A549 (cell line): ENCODE measurements at regions not wholly inside any gene's neighbourhood (a gene's known extent, or its start where the extent isn't known, plus 50 kb on each side); places are given as distances from the start of the nearest gene placed in this dataset.
A peak's percentile ranks its signal among the peaks of the same experiment; 100 is the strongest.

Experiments used
- ATAC-seq, 2 experiments: fragments of 200-7000 bp in 1 of 2; fragments of >200 bp in 1 of 2; cut with Nextera tagmentation in 1 of 2; cut with Tn5 transposase in 1 of 2; 3 replicates each; pipeline versions ENCODE4 v1.8.0 to v1.9.1; 2018 to 2020; ENCODE audit warnings: mild to moderate bottlenecking in 1 of 2, moderate library complexity in 1 of 2
- CTCF ChIA-PET: fragments of 300-600 bp; sonication (Branson Sonifier 250); formaldehyde crosslinking; extraction: SDS; loops from one replicate; lab custom pipeline; 2021; ENCODE audit warnings: antibody characterized with exemption, inconsistent platforms; lab: Yijun Ruan, JAX
- POLR2A ChIA-PET: fragments of 350-600 bp; formaldehyde crosslinking; extraction: SDS; loops from one replicate; lab custom pipeline; 2021; ENCODE audit warnings: antibody characterized with exemption, inconsistent platforms; lab: Yijun Ruan, JAX
- DNase-seq, 2 experiments: peaks; one replicate each; pipeline versions ENCODE4 v3.0.0 to v3.0.0-alpha.2; 2011 to 2016; ENCODE audit warnings: low read depth in 1 of 2, low spot score in 1 of 2
- FAIRE-seq: peaks from 2 replicates; lab custom pipeline; 2011; peaks lifted over from hg19 to GRCh38; lab: Jason Lieb, UNC
- H3K27ac ChIP-seq, 2 experiments: fragments of >200 bp; sonication (Bioruptor Twin); formaldehyde crosslinking; 3 replicates each; pipeline ENCODE4 v1.5.1; 2016 to 2017
- H3K4me1 ChIP-seq: fragments of >200 bp; sonication (Bioruptor Twin); formaldehyde crosslinking; 3 replicates; pipeline ENCODE4 v1.6.1; 2016
- H3K4me2 ChIP-seq: fragments of >200 bp; sonication (Bioruptor Twin); formaldehyde crosslinking; 3 replicates; pipeline ENCODE4 v1.6.1; 2016
- H3K4me3 ChIP-seq: fragments of >200 bp; sonication (Bioruptor Twin); formaldehyde crosslinking; 3 replicates; pipeline ENCODE4 v1.5.1; 2016
- H3K9me3 ChIP-seq: fragments of >200 bp; sonication (Bioruptor Twin); formaldehyde crosslinking; 3 replicates; pipeline ENCODE4 v1.6.1; 2016
- ATOH8 ChIP-seq: fragments of 250-450 bp; sonication (Bioruptor Pico); IDR thresholded peaks from 2 replicates; pipeline ENCODE4 v1.5.0; 2020; ENCODE audit warnings: low read depth, mild to moderate bottlenecking, moderate library complexity
- BHLHE40 ChIP-seq: IDR thresholded peaks from 2 replicates; pipeline ENCODE4 v1.6.1; 2012; ENCODE audit warnings: low read depth, low read length, inconsistent platforms
- CBX2 ChIP-seq: fragments of 200-600 bp; sonication (generic); IDR thresholded peaks from 2 replicates; pipeline ENCODE4 v1.6.1; 2016; ENCODE audit warnings: low read depth, mild to moderate bottlenecking, borderline replicate concordance
- E2F6 ChIP-seq: IDR thresholded peaks from 2 replicates; pipeline ENCODE4 v1.6.1; 2012; ENCODE audit warnings: low read depth, borderline replicate concordance
- EHF ChIP-seq: fragments of 250-450 bp; sonication (Bioruptor Pico); IDR thresholded peaks from 2 replicates; pipeline ENCODE4 v1.5.0; 2020; ENCODE audit warnings: mild to moderate bottlenecking
- EHMT2 ChIP-seq: fragments of 200-600 bp; sonication (generic); IDR thresholded peaks from 2 replicates; pipeline ENCODE4 v1.6.1; 2016; ENCODE audit warnings: antibody characterized with exemption, low read depth, mild to moderate bottlenecking, moderate library complexity
- EP300 ChIP-seq, 2 experiments: fragments of >200 bp; sonication (Bioruptor Twin); formaldehyde crosslinking; IDR thresholded peaks; 2 replicates in 1 of 2; 3 replicates in 1 of 2; pipeline ENCODE4 v1.6.1; 2016 to 2017
- HOXA7 ChIP-seq: fragments of 250-450 bp; sonication (Bioruptor Pico); IDR thresholded peaks from 2 replicates; pipeline ENCODE4 v1.5.0; 2020; ENCODE audit warnings: mild to moderate bottlenecking, moderate library complexity
- HOXB13 ChIP-seq: fragments of 250-450 bp; sonication (Bioruptor Pico); IDR thresholded peaks from 2 replicates; pipeline ENCODE4 v1.5.0; 2020; ENCODE audit warnings: low read depth, mild to moderate bottlenecking, moderate library complexity
- HOXB5 ChIP-seq: fragments of 250-450 bp; sonication (Bioruptor Pico); IDR thresholded peaks from 2 replicates; pipeline ENCODE4 v1.5.0; 2020; ENCODE audit warnings: mild to moderate bottlenecking, moderate library complexity
- JUN ChIP-seq, 2 experiments: fragments of >200 bp; sonication (Bioruptor Twin); formaldehyde crosslinking; IDR thresholded peaks; 2 replicates in 1 of 2; 3 replicates in 1 of 2; pipeline ENCODE4 v1.6.1; 2016 to 2017
- JUNB ChIP-seq: fragments of >200 bp; sonication (Bioruptor Twin); formaldehyde crosslinking; IDR thresholded peaks from 2 replicates; pipeline ENCODE4 v1.6.1; 2016
- MAX ChIP-seq: IDR thresholded peaks from 2 replicates; pipeline ENCODE4 v1.6.1; 2012
- NPAS2 ChIP-seq: fragments of 250-450 bp; sonication (Bioruptor Pico); IDR thresholded peaks from 2 replicates; pipeline ENCODE4 v1.8.0; 2022; ENCODE audit warnings: mild to moderate bottlenecking, moderate library complexity, borderline replicate concordance
- POLR2A ChIP-seq: IDR thresholded peaks from 2 replicates; pipeline ENCODE4 v1.6.1; 2012; ENCODE audit warnings: mild to moderate bottlenecking, low read length
- RARB ChIP-seq: fragments of 250-450 bp; sonication (Bioruptor Pico); IDR thresholded peaks from 2 replicates; pipeline ENCODE4 v1.8.0; 2021; ENCODE audit warnings: mild to moderate bottlenecking, moderate library complexity
- REST ChIP-seq: fragments of 200-600 bp; sonication (generic); IDR thresholded peaks from 2 replicates; pipeline ENCODE4 v1.6.1; 2016; ENCODE audit warnings: antibody characterized with exemption, mild to moderate bottlenecking, moderate library complexity
- SMC3 ChIP-seq: fragments of >200 bp; sonication (Bioruptor Twin); formaldehyde crosslinking; IDR thresholded peaks from 3 replicates; pipeline ENCODE4 v1.6.1; 2018; ENCODE audit warnings: inconsistent platforms
- TP53 ChIP-seq: fragments of 250-450 bp; sonication (Bioruptor Pico); IDR thresholded peaks from 2 replicates; pipeline ENCODE4 v1.5.0; 2021; ENCODE audit warnings: mild to moderate bottlenecking, moderate library complexity
- ZFP36 ChIP-seq: fragments of 450-650 bp; IDR thresholded peaks from 2 replicates; pipeline ENCODE4 v1.6.1; 2014; ENCODE audit warnings: borderline replicate concordance; ENCODE audit not compliant: partially characterized antibody
- ZSCAN20 ChIP-seq: fragments of 250-450 bp; sonication (Bioruptor Pico); IDR thresholded peaks from 2 replicates; pipeline ENCODE4 v1.8.0; 2022; ENCODE audit warnings: mild to moderate bottlenecking, moderate library complexity
- WGBS: methylation state at CpG from one replicate; pipeline ENCODE4 v1.1.6; 2017; ENCODE audit errors: missing lambda C conversion rate; 5-methylcytosine and 5-hydroxymethylcytosine counted together
- TF ChIP-seq, protein P1 (sequence below): IDR thresholded peaks from 2 replicates; pipeline ENCODE4 v1.6.1; 2012
- TF ChIP-seq, protein P2 (sequence below): fragments of 150-350 bp; IDR thresholded peaks from 2 replicates; pipeline ENCODE4 v1.6.1; 2014; ENCODE audit warnings: low read depth, mild to moderate bottlenecking, low read length
- TF ChIP-seq, protein P3 (sequence below): fragments of >200 bp; sonication (Bioruptor Twin); formaldehyde crosslinking; IDR thresholded peaks from 2 replicates; pipeline ENCODE4 v1.6.1; 2016

- FAIRE-seq (no peak), ATAC-seq (no peak), DNase-seq (no peak)
- H3K4me1 ChIP-seq = no peaks in the 10 kb centered on the region
- POLR2A ChIA-PET = no interaction called here
- 9% methylated on average over 2 of the region's 2 CpGs for WGBS
- peak overlapping the region; percentile 47 for H3K4me2 ChIP-seq
- no peak overlapping the region for H3K27ac ChIP-seq
- H3K9me3 ChIP-seq = no peaks in the 10 kb centered on the region
- CTCF ChIA-PET = no interaction called here
- TF ChIP-seq HOXB13 (no peak), CBX2 (no peak), TP53 (CRISPR knock-in tag) (no peak), HOXB5 (no peak), BHLHE40 (no peak), JUNB (no peak), E2F6 (no peak), JUN (IDR thresholded peaks at IDR 0.05) (no peak), EP300 (IDR thresholded peaks at IDR 0.05) (no peak), NPAS2 (no peak), ATOH8 (CRISPR knock-in tag) (no peak), EHF (CRISPR knock-in tag) (no peak), REST (no peak), MAX (no peak), HOXA7 (CRISPR knock-in tag) (no peak)
- TF ChIP-seq, protein P1, sequence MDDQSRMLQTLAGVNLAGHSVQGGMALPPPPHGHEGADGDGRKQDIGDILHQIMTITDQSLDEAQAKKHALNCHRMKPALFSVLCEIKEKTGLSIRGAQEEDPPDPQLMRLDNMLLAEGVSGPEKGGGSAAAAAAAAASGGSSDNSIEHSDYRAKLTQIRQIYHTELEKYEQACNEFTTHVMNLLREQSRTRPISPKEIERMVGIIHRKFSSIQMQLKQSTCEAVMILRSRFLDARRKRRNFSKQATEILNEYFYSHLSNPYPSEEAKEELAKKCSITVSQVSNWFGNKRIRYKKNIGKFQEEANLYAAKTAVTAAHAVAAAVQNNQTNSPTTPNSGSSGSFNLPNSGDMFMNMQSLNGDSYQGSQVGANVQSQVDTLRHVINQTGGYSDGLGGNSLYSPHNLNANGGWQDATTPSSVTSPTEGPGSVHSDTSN = no peak
- TF ChIP-seq, protein P2, sequence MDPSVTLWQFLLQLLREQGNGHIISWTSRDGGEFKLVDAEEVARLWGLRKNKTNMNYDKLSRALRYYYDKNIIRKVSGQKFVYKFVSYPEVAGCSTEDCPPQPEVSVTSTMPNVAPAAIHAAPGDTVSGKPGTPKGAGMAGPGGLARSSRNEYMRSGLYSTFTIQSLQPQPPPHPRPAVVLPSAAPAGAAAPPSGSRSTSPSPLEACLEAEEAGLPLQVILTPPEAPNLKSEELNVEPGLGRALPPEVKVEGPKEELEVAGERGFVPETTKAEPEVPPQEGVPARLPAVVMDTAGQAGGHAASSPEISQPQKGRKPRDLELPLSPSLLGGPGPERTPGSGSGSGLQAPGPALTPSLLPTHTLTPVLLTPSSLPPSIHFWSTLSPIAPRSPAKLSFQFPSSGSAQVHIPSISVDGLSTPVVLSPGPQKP = no peak
- TF ChIP-seq, all 56 proteins: peak for 0
- H3K4me3 ChIP-seq = no peak overlapping the region
These were observed 272.3 kb upstream of the EPHA4 start for GRCh38 chr2:221844212-221845020.

GRCh38 chr2:221836095-221836494 lies 264.0 kb upstream of the EPHA4 start:
- H3K27ac ChIP-seq = no peak overlapping the region
- H3K4me1 ChIP-seq = no peaks in the 10 kb centered on the region
- no peak overlapping the region for H3K4me2 ChIP-seq
- H3K9me3 ChIP-seq = no peaks in the 10 kb centered on the region
- POLR2A ChIA-PET = no interaction called here
- DNase-seq (no peak), FAIRE-seq (no peak), ATAC-seq (no peak)
- WGBS = 48% methylated on average over 3 of the region's 3 CpGs
- no peak for TF ChIP-seq CBX2
- no peak for TF ChIP-seq POLR2A
- TF ChIP-seq RARB (CRISPR knock-in tag) = no peak
- TF ChIP-seq, protein P3, sequence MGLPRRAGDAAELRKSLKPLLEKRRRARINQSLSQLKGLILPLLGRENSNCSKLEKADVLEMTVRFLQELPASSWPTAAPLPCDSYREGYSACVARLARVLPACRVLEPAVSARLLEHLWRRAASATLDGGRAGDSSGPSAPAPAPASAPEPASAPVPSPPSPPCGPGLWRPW = no peak
- TF ChIP-seq ZFP36 = no peak
- TF ChIP-seq MAX = no peak
- TF ChIP-seq EHMT2 = no peak
- no peak for TF ChIP-seq ZSCAN20 (CRISPR knock-in tag)
- no peak for TF ChIP-seq SMC3
- CTCF ChIA-PET = no interaction called here
- H3K4me3 ChIP-seq = no peak overlapping the region
